GM12864 (cell line): ENCODE measurements at regions not wholly inside any gene's neighbourhood (a gene's known extent, or its start where the extent isn't known, plus 50 kb on each side); places are given as distances from the start of the nearest gene placed in this dataset.

Experiments used
- DNase-seq: peaks from one replicate; pipeline ENCODE4 v3.0.0-alpha.2; 2011; ENCODE audit warnings: low read depth
- H3K4me3 ChIP-seq: 2 replicates; pipeline ENCODE4 v1.5.1; 2011; ENCODE audit warnings: mild to moderate bottlenecking, low read depth, low read length, control low read depth
- TF ChIP-seq, protein P1 (sequence below): IDR thresholded peaks from 2 replicates; pipeline ENCODE4 v1.5.1; 2011; ENCODE audit warnings: low read depth, mild to moderate bottlenecking, moderate library complexity, low read length, control low read depth, inconsistent platforms; ENCODE audit errors: missing control alignments

DNA sequence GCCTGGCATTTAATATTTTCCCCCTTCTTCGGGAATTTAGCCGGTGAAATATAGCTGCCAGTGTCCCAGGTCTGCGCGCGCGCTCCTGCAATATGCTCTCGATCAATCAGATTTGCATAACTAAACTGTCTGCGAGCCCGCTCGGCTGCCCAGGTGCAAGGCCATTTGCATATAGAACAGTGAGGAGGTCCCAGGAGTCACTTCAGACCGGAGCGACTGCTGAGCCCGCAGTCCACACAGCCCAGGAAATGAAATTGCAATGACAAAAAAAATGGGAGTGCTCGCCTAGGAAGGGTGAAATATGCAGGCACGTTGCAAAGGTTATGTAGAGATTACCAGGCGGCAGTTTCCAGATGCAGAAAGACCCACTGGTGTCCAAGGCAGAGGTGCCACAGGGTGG lies 228.5 kb downstream of the VRK1 start:
- TF ChIP-seq, protein P1, sequence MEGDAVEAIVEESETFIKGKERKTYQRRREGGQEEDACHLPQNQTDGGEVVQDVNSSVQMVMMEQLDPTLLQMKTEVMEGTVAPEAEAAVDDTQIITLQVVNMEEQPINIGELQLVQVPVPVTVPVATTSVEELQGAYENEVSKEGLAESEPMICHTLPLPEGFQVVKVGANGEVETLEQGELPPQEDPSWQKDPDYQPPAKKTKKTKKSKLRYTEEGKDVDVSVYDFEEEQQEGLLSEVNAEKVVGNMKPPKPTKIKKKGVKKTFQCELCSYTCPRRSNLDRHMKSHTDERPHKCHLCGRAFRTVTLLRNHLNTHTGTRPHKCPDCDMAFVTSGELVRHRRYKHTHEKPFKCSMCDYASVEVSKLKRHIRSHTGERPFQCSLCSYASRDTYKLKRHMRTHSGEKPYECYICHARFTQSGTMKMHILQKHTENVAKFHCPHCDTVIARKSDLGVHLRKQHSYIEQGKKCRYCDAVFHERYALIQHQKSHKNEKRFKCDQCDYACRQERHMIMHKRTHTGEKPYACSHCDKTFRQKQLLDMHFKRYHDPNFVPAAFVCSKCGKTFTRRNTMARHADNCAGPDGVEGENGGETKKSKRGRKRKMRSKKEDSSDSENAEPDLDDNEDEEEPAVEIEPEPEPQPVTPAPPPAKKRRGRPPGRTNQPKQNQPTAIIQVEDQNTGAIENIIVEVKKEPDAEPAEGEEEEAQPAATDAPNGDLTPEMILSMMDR = no peak
- H3K4me3 ChIP-seq = no peak overlapping the region
- DNase-seq = no peak

DNA sequence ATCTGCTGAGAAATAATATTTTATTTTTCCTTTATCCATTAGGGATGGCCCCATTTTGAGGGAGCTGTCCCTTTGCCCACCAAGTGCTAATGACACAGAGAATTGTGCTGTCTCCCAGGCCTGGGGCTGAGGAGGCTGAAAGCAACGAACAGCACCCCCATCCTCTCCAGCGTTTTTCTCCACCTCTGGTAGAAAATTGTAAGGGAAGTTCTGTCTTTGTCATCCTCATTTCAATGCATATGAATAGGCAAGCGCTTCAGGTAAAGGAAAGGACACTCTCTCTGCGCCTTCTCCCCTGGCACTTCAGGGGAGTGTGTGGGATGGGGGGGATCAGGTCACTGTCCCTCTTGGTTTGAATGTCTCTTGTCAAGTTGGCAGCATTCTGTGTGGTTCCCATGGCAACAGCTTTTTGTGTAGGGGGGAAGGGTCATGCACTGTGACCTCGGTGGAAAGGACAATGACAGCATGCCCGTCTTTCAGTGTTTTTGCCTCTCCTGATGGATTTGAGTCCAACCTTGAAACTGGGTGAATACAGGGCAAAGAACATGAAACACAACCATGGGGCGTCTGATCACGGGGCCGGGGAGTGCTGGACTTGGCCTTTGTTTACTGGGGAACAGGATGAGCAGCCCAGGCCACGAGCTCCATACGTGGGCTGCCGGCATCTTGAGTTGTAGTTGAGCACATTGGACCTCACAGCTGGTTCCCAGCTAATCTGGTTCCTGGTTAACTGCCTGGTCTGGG lies 230.2 kb downstream of the VRK1 start:
- no peak overlapping the region for H3K4me3 ChIP-seq
- TF ChIP-seq, protein P1 = no peak
- no peak for DNase-seq

DNA sequence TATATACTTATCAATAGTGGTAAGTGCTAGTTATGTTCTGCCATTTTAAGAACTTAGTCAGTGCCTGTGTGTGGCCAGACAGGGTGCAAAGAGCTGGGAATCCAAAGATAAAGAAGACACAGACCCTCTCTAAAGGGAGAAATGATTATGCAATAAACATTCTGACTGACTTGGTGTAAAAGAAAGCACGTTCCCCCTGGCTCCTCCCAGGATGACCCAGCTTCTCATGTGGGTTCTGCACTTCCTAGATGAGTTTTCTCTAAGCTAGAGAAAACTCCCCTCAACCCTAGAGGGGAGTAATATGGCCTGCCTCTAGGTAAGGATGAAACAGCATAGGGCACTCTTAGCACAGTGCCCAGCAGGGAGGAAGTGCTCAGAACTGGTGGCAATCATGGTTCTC lies 231.2 kb downstream of the VRK1 start:
- TF ChIP-seq, protein P1 = no peak
- no peak overlapping the region for H3K4me3 ChIP-seq
- DNase-seq = no peak

DNA sequence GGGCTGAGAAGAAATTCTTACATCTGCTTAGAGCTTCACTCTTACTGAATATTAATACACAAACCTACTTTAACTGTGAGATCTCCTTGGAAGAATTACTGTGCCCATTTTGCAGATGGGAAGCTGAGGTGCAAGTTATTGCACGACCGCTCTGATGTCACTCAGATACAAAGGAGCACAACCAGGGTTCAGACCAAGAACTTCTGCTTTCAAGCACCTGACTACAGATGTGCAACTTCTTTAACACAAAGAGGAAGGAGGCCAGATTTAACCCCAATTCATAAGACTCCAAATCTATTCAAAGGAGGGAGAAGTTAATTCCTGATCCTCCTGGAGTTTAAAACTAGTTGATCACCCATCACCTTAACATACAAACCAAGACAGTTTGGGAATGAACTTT lies 232.6 kb downstream of the VRK1 start:
- no peak for DNase-seq
- no peak overlapping the region for H3K4me3 ChIP-seq
- TF ChIP-seq, protein P1 = no peak

DNA sequence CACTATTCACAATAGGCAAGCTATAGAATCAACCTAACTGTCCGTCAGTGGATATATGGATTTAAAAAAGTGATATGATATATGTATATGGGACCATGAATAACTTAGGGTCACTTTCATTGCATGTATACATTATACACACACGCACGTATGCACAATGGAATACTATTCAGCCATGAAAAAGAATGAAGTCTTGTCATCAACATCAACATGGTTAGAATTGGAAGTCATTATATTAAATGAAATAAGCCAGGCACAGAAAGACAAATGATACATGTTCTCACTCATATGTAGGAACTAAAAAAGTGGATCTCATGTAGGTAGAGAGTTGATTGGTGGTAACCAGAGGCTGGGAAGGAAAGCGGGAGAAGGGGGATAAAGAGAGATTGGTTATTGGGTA lies 234.3 kb downstream of the VRK1 start:
- no peak overlapping the region for H3K4me3 ChIP-seq
- TF ChIP-seq, protein P1 = no peak
- DNase-seq = no peak

DNA sequence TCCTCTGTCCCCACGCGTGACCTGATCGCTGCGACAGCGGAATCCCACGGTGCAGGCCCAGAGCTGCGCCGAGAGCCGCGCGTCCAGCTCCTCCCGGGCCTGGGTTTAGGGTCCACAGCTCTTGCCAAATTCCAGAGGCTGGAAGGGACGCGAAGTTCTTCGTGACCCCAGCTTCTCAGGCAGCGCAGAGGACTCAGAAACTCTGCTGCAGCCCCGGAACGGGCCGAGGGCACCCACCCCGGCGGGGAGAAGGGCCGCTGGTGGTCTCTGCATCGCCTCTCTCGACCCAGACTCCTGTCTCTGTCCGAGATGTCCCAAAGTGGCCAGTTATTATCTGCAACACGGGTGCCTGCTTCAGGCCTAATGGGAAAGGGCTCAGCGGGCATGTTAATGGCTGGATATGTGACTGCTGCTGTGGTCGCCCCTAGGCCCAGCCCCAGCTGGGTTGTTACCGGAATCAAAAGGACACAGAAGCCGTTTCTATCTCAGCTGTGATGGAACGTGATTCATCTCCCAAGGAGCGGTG lies 236.4 kb downstream of the VRK1 start:
- no peak overlapping the region for H3K4me3 ChIP-seq
- DNase-seq = no peak
- TF ChIP-seq, protein P1 = no peak
